ENCODE measurements at regions not wholly inside any gene's neighbourhood (a gene's known extent, or its start where the extent isn't known, plus 50 kb on each side); places are given as distances from the start of the nearest gene placed in this dataset.
A peak's percentile ranks its signal among the peaks of the same experiment; 100 is the strongest.
"Not testable (repeated sequence)": the region's sequence is repeated elsewhere in the genome, so short reads cannot be mapped to it uniquely, and the experiment has no call there.

- no peak for DNase-seq (ENCODE audit: extremely low read depth in 1 of 11, low read depth in 9 of 11, low spot score in 4 of 11)
Observed at GRCh38 chr10:9137368-9137767, 1082.9 kb downstream of the GATA3 start.

DNA sequence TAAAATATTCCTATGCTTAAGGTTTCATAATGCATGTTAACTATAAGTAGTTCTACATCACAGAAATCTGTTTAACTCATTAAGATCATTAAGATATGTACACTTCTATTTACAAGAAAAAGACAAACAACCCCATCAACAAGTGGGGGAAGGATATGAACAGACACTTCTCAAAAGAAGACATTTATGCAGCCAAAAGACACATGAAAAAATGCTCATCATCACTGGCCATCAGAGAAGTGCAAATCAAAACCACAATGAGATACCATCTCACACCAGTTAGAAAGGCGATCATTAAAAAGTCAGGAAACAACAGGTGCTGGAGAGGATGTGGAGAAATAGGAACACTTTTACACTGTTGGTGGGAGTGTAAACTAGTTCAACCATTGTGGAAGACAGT is 1084.3 kb downstream of the GATA3 start:
- DNase-seq (ENCODE audit: extremely low read depth in 1 of 11, low read depth in 9 of 11, low spot score in 4 of 11), result not testable (repeated sequence)

DNA sequence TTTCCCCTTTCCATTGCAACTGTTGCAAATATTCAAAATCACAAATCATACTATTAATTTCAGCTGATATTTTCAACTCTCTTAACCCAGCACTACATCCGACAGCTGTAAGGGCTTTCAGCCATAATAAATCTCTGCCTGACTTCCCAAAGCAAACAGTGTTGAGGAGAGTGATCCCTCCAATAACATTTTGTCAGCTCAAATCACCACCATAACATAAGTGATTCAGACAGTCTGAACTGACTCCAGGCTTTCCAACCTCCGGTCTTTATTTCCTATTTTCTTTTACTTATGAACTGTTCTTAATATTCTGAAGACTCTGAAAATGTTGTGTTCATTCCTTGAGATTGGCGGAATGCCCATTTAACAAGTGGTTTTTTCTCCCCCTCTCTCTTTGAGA is 1085.9 kb downstream of the GATA3 start:
- DNase-seq (ENCODE audit: extremely low read depth in 1 of 11, low read depth in 9 of 11, low spot score in 4 of 11), result peak in 5 of 11 donors; percentile 12 to 31 (median 18)

DNA sequence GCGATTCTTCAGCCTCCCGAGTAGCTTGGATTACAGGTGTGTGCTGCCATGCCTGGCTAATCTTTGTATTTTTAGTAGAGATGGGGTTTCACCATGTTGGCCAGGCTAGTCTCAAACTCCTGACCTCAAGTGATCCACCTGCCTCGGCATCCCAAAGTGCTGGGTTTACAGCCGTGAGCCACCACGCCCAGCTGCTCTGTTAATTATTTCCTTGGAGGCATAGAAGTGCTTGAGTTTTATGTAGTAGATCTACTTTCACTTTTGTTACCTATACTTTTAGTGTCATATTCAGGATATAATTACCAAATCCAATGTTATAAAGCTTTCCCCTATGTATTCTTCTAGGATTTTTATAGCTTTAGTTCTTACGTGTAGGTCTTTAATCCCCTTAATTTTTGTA is 1093.0 kb downstream of the GATA3 start:
- no peak for DNase-seq (ENCODE audit: extremely low read depth in 1 of 11, low read depth in 9 of 11, low spot score in 4 of 11)

DNA sequence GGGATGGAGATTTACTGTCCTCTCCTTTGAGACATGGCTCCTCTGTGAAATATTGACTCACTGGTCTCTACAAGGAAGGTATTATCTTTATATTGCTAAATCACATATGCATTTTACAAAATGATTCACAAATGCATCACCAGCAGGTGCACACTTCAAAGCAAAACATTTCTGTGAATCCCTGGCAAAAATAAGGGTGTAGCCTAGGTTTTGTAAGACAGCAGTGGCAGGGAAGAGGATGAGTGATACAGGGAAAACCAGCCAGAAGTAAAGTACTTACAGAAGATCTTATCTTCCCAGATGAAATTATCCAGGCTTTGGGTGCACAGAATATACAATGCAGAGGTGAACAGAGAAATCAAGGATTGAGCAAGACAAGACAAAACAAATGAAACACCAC is 1094.6 kb downstream of the GATA3 start:
- DNase-seq (ENCODE audit: extremely low read depth in 1 of 11, low read depth in 9 of 11, low spot score in 4 of 11), result no peak

DNA sequence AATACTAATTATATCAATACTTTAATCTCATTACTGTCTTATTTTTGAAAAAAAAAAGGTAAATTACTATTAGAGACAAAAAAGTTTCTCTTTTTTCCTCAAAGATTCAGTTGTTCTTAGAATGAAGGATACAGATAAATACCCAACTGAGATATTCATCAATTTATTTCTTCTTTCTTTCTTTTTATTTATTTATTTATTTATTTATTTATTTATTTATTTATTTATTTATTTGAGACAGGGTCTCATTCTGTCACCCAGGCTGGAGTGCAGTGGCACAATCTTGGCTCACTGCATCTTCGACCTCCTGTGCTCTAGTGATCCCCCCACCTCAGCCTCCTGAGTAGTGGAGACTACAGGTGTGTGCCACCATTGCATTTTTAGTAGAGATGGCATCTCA is 1098.6 kb downstream of the GATA3 start:
- not testable (repeated sequence) for DNase-seq (ENCODE audit: extremely low read depth in 1 of 11, low read depth in 9 of 11, low spot score in 4 of 11)

DNA sequence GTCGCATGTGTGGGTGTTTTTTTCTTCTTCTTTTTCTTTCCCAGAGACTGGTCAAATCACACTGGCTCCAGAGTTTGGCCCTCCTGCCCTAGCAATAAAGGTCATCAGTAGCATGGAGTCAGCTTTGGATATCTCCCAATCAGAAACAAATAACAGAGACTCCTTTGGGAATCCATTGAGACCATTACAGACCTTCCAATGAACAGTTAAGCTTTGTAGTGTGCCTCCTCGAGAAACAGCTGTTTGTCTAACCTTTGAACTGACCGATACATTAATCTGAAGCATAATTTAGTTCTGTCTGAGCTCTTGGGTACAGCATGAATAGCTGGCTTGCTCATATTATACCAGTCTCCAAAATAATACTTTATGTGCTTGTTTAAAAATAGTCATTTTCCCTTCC is 1103.2 kb downstream of the GATA3 start:
- DNase-seq (ENCODE audit: extremely low read depth in 1 of 11, low read depth in 9 of 11, low spot score in 4 of 11), result peak in 1 of 11 donors; percentile 8

- no peak for DNase-seq (ENCODE audit: extremely low read depth in 1 of 11, low read depth in 9 of 11, low spot score in 4 of 11)
Observed at GRCh38 chr10:9158675-9159074, 1104.2 kb downstream of the GATA3 start.

GRCh38 chr10:9160275-9160674 is 1105.8 kb downstream of the GATA3 start:
- DNase-seq (ENCODE audit: extremely low read depth in 1 of 11, low read depth in 9 of 11, low spot score in 4 of 11), result no peak

DNA sequence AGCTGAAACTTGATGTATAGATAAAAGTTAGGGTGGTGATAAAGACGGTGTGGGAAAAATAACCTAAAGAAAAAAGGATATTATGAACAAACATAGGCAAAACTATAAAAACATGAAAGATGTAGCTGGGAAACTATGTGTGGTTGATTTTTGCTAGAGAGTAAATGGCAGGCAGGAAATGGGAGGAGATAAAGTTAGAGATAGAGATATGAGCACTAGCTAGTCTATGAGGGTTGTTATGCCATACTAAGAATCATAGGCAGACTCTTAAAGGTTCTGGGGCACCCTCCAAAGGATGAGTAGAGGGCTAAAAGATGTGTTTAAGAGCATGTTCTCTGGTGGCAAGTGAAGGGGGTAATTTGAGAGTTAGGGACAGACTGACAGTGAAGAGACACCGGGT is 1109.2 kb downstream of the GATA3 start:
- DNase-seq (ENCODE audit: extremely low read depth in 1 of 11, low read depth in 9 of 11, low spot score in 4 of 11), result no peak

DNA sequence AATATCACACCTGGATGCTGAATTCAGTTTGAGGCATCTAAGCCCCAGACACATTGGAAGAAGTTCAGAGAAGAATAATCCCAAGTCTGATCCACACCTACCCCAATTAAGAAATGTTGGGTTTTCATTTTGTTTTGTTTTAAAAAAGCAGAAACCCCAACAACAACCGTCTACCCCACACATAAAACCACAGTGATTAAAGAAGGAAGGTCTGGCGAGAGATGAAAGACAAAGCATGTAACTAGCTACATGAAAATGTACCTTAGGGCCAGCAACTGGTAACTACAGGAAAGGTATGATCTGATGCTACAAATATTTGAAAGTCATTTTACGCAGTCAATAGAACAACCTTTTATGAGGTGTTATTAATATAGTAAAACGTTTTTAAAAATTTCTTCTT is 1112.3 kb downstream of the GATA3 start:
- no peak for DNase-seq (ENCODE audit: extremely low read depth in 1 of 11, low read depth in 9 of 11, low spot score in 4 of 11)

DNA sequence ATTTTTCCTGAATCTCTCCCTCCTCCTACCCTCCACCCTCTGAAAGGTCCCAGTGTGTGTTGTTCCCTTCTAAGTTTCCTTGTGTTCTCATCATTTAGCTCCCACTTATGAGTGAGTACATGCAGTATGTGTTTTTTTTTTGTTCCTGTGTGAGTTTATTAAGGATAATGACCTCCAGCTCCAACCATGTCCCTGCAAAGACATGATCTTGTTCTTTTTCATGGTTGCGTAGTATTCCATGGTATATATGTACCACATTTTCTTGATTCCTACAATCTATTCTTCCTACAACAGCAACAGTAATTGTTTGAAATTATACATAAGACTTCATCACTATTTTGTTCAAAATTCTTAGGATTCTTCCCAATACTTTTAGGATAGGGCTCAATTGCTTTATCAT is 1117.8 kb downstream of the GATA3 start:
- DNase-seq (ENCODE audit: extremely low read depth in 1 of 11, low read depth in 9 of 11, low spot score in 4 of 11), result no peak

GRCh38 chr10:9175200-9175599 is 1120.7 kb downstream of the GATA3 start:
- no peak for DNase-seq (ENCODE audit: extremely low read depth in 1 of 11, low read depth in 9 of 11, low spot score in 4 of 11)

GRCh38 chr10:9183197-9183880 is 1128.9 kb downstream of the GATA3 start:
- DNase-seq (ENCODE audit: extremely low read depth in 1 of 11, low read depth in 9 of 11, low spot score in 4 of 11), result not testable (repeated sequence)

DNA sequence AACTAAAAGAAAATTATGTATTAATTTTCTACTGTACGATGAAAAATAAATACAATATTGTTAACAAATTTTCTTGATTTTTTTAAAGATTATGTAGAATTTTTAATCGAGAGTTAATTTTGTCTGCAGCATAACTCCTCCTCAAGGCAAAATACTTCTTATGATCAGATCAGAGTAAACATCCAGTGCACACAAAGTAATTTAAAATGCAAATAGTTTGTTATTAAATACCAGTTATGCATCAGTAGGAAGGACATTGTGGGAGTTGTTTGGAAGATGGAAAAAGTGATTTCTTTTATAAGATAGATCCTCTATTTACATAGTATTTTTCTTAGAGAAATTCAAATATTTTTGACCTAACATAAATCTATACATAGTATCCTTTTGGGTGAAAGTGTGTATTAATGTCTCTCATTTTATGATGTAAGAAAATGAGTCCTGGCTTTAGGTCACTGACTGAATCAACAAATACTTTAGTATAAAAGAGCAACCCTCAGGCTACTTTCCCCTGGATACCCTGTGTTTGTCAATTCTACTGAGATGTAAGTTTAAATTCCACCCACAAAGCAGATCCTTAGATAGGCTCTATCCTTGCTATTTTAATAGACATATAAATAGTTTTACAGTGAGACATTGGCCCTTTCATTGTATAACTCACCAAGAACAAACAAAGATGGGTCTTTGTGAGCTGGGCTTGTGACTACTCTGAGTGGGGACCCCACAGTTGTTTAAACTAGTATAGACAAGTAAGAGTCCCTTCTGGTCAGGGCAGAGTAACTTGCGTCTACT is 1133.7 kb downstream of the GATA3 start:
- no peak for DNase-seq (ENCODE audit: extremely low read depth in 1 of 11, low read depth in 9 of 11, low spot score in 4 of 11)

- no peak for DNase-seq (ENCODE audit: extremely low read depth in 1 of 11, low read depth in 9 of 11, low spot score in 4 of 11)
Observed at GRCh38 chr10:9189448-9189847, 1135.0 kb downstream of the GATA3 start.

DNA sequence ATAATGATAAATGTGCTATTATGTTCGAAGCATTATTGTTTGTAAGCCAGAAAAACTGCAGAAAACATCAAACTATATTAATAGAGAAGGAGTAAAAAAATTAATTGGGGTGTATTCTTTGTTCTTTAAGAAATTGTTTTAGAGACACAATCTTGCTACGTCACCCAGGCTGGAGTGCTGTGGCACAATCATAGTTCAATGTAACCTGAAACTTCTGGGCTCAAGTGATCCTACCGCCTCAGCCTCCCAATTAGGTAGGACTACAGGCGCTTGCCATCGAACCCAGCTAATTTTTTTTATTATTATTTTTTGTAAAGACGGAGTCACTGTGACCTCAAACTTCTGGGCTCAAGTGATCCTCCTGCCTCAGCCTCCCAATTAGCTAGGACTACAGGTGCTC is 1138.6 kb downstream of the GATA3 start:
- no peak for DNase-seq (ENCODE audit: extremely low read depth in 1 of 11, low read depth in 9 of 11, low spot score in 4 of 11)

DNA sequence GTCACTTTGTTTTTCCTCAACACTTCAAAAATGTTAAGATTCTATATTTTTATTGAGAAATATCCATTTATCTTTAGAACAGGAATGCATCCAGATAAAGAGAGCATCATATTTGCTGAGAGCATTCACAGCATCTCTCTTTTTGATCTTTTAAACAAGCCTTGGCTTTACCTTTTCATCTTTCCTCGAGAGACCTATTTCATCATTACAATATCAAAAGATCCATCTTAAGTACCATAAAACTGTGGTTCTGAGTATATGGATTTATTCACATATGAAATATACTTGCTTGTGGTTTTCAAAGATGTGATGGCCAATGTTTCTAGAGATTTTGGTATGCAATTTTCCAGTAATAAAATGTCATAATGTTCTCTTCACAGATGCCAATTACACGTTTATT is 1140.9 kb downstream of the GATA3 start:
- no peak for DNase-seq (ENCODE audit: extremely low read depth in 1 of 11, low read depth in 9 of 11, low spot score in 4 of 11)

DNA sequence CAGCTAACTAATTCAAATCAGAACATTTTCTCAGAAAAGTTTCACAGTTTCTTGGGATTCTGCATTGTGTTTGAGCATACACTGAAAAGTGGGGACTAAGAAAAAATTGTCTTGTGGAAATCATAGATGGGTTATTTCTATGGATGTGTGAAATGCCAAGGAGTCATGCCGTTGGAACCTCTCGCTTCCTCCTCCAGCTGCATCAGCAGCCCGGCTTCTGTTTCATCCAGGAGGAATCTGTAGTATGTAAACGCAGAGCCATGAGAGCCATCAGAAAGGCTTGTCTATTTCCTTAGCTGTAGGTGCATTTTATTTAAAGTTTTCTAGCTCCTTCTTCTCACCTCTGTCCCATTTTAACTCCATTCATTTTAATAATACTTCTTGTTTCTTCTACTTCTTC is 1144.1 kb downstream of the GATA3 start:
- DNase-seq (ENCODE audit: extremely low read depth in 1 of 11, low read depth in 9 of 11, low spot score in 4 of 11), result no peak

DNA sequence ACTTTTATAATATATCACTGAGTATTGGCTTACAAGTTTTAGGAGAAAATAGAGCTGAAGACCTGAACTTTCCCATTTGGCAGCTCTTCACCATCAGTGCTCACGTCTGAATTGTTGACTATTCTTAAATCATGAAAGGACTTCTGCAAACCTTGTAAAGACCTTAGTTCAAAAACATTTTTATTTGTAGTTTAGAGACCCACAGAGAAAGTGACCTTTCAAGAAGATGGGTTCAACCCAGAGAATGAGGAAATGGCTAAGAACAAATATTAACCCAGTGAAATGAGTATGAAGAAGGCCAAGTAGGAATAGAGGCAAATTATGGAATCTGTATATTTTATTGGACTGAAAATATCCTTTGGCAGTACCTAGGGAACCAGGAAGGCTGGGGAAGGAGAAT is 1151.1 kb downstream of the GATA3 start:
- DNase-seq (ENCODE audit: extremely low read depth in 1 of 11, low read depth in 9 of 11, low spot score in 4 of 11), result no peak

Data from renal cortex interstitium (tissue), 11 donors.